ENCODE measurements at regions not wholly inside any gene's neighbourhood (a gene's known extent, or its start where the extent isn't known, plus 50 kb on each side); places are given as distances from the start of the nearest gene placed in this dataset.

- no peak for TF ChIP-seq ZNF830 (CRISPR knock-in tag; IDR thresholded peaks at IDR 0.05)
- no peak for TF ChIP-seq CTCF (IDR thresholded peaks at IDR 0.05 in 2 of 3, conservative IDR thresholded peaks at IDR 0.05 in 1 of 3; ENCODE audit: insufficient read depth in 2 of 3, low read depth in 1 of 3, low read length in 3 of 3)
- no peak for TF ChIP-seq CHD4 (IDR thresholded peaks at IDR 0.05; ENCODE audit: insufficient read depth, insufficient replicate concordance, low read depth, low read length, poor library complexity, severe bottlenecking)
Observed at GRCh38 chr5:87608385-87608784, 195.7 kb upstream of the CCNH start.

Data from K562 (cell line).